ENCODE measurements at regions not wholly inside any gene's neighbourhood (a gene's known extent, or its start where the extent isn't known, plus 50 kb on each side); places are given as distances from the start of the nearest gene placed in this dataset.

DNA sequence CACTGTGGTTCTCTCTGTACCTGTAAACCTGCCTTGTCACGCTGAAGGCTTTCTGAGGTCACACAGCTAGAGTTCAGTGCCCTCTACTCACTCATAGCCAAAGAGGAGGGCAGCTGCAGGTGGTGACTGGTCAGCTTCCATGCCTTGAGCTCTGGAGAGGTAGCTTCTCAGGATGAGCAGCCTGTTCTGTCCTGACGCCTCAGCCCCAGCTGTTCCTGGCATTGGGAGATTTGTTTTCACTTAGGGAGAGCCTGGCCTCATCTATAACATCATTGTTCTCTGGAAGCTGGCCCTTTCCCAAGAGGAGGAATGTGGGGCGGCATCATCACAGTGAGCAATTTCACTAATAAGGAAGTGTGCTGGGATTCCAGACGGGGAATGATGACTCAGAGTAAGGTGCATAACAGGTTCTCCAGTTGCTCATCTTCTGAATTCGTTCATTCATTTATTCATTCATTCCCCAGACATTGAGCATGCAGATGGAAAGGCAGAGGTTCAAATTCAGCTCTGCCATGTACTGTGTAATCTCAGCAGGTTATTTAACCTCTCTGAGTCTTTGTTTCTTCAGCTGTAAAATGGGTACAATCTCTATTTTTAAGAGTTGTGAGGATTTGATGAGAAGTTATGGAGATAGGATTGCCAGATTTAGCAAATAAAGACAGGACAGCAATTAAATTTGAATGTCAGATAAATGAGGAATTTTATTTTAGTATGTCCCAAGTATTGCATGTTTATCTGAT, 255.8 kb upstream of the CRY1 start:
- H3K27ac ChIP-seq, result no peak overlapping the region
- no peaks in the 10 kb centered on the region for H3K36me3 ChIP-seq (replicated peaks in 1 of 2)
- no peak for TF ChIP-seq POLR2A (IDR thresholded peaks at IDR 0.05)
- TF ChIP-seq, protein P1, sequence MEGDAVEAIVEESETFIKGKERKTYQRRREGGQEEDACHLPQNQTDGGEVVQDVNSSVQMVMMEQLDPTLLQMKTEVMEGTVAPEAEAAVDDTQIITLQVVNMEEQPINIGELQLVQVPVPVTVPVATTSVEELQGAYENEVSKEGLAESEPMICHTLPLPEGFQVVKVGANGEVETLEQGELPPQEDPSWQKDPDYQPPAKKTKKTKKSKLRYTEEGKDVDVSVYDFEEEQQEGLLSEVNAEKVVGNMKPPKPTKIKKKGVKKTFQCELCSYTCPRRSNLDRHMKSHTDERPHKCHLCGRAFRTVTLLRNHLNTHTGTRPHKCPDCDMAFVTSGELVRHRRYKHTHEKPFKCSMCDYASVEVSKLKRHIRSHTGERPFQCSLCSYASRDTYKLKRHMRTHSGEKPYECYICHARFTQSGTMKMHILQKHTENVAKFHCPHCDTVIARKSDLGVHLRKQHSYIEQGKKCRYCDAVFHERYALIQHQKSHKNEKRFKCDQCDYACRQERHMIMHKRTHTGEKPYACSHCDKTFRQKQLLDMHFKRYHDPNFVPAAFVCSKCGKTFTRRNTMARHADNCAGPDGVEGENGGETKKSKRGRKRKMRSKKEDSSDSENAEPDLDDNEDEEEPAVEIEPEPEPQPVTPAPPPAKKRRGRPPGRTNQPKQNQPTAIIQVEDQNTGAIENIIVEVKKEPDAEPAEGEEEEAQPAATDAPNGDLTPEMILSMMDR (IDR thresholded peaks at IDR 0.05), result no peak
- peaks cover 3% of the 10 kb centered on the region for H3K27me3 ChIP-seq
- no peak overlapping the region for H3K4me3 ChIP-seq
- no peaks in the 10 kb centered on the region for H3K4me1 ChIP-seq (replicated peaks in 1 of 2)
- DNase-seq, result no peak
- WGBS, 4 donors, result 41 to 55% (median 45%) methylated on average over 4 to 5 of the region's 5 CpGs
- no peaks in the 10 kb centered on the region for H3K9me3 ChIP-seq (replicated peaks in 1 of 3)
- intact Hi-C loops (cut with DNase I), result no loop called here

GRCh38 chr12:107349839-107350238, 256.5 kb upstream of the CRY1 start:
- Histone ChIP-seq H3K9me3 (replicated peaks in 1 of 3) (no peaks in the 10 kb centered on the region), H3K36me3 (replicated peaks in 1 of 2) (no peaks in the 10 kb centered on the region), H3K4me1 (replicated peaks in 1 of 2) (no peaks in the 10 kb centered on the region), H3K4me3 (no peak overlapping the region), H3K27me3 (peaks cover 3% of the 10 kb centered on the region), H3K27ac (no peak overlapping the region)
- DNase-seq, result no peak
- intact Hi-C loops (cut with DNase I), result no loop called here
- WGBS, 4 donors, result 67 to 86% (median 77%) methylated on average over 2 of the region's 2 CpGs
- TF ChIP-seq, protein P1 (IDR thresholded peaks at IDR 0.05), result no peak
- TF ChIP-seq POLR2A (IDR thresholded peaks at IDR 0.05), result no peak

DNA sequence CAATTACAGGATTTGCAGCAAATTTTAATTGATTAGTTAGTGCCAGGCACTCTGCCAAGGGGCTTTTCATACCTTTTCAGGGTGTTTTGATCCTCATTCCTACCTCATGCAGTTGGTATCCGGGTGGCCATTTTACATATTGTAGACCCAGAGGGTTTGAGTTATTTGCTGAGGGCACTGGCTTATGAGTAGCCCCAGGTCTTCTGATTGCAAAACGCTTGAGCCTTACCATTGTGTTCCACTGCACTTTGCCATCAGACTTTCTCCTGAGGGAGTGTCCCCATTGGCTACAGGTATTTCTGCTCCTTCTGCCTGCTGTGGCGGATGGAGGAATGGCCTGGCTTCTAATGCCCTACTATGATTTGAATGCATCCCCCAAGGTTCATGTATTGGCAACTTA, 257.8 kb upstream of the CRY1 start:
- H3K27me3 ChIP-seq, result peaks cover 3% of the 10 kb centered on the region
- 78 to 86% (median 83%) methylated on average over 3 of the region's 3 CpGs for WGBS, 4 donors
- no peak overlapping the region for H3K27ac ChIP-seq
- TF ChIP-seq POLR2A (IDR thresholded peaks at IDR 0.05), result no peak
- TF ChIP-seq, protein P1 (IDR thresholded peaks at IDR 0.05), result no peak
- no peaks in the 10 kb centered on the region for H3K36me3 ChIP-seq (replicated peaks in 1 of 2)
- intact Hi-C loops (cut with DNase I), result no loop called here
- H3K9me3 ChIP-seq (replicated peaks in 1 of 3), result no peaks in the 10 kb centered on the region
- DNase-seq, result no peak
- H3K4me3 ChIP-seq, result no peak overlapping the region
- no peaks in the 10 kb centered on the region for H3K4me1 ChIP-seq (replicated peaks in 1 of 2)

DNA sequence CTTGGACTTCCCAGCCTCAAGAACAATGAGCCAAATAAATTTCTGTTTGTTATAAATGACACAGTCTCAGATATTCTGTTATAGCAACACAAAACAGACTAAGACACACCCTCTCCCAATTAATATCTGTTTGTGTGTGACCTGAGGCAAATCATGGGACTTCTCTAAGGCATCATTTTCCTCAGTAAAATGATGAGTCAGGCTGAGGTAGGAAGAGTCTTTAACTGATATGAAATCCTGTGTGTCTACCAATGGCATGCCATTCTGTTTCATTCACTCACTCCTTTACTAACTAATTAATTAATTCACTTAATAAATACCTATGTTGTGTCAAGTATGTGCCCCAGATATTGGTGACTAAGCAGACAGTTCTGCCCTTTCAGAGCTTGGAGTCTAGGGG, 258.4 kb upstream of the CRY1 start:
- H3K4me1 ChIP-seq (replicated peaks in 1 of 2), result no peaks in the 10 kb centered on the region
- H3K9me3 ChIP-seq (replicated peaks in 1 of 3), result no peaks in the 10 kb centered on the region
- intact Hi-C loops (cut with DNase I), result no loop called here
- no peak for TF ChIP-seq POLR2A (IDR thresholded peaks at IDR 0.05)
- TF ChIP-seq, protein P1 (IDR thresholded peaks at IDR 0.05), result no peak
- no peak for DNase-seq
- no peaks in the 10 kb centered on the region for H3K36me3 ChIP-seq (replicated peaks in 1 of 2)
- no peak overlapping the region for H3K4me3 ChIP-seq
- peaks cover 3% of the 10 kb centered on the region for H3K27me3 ChIP-seq
- H3K27ac ChIP-seq, result no peak overlapping the region
